ENCODE measurements at regions not wholly inside any gene's neighbourhood (a gene's known extent, or its start where the extent isn't known, plus 50 kb on each side); places are given as distances from the start of the nearest gene placed in this dataset.

DNA sequence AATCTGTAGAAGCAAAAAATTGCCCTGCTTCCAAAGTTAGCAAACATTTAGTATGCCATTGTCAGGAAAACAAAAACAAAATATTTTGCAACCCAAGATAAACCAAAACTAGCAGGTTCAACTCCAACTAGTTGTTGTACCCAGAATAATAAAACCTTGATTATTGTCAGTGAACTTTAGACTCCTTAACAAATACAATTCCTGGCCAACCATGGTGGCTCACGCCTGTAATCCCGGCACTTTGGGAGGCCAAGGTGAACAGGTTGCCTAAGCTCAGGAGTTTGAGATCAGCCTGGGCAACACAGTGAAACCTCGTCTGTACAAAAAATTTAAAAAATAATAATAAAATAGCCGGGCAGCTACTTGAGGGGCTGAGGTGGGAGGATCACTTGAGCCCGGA is 53.6 kb upstream of the EPCAM start:
- TF ChIP-seq EZH2 (IDR thresholded peaks at IDR 0.05; ENCODE audit: low read length), result no peak
- TF ChIP-seq, protein P1, sequence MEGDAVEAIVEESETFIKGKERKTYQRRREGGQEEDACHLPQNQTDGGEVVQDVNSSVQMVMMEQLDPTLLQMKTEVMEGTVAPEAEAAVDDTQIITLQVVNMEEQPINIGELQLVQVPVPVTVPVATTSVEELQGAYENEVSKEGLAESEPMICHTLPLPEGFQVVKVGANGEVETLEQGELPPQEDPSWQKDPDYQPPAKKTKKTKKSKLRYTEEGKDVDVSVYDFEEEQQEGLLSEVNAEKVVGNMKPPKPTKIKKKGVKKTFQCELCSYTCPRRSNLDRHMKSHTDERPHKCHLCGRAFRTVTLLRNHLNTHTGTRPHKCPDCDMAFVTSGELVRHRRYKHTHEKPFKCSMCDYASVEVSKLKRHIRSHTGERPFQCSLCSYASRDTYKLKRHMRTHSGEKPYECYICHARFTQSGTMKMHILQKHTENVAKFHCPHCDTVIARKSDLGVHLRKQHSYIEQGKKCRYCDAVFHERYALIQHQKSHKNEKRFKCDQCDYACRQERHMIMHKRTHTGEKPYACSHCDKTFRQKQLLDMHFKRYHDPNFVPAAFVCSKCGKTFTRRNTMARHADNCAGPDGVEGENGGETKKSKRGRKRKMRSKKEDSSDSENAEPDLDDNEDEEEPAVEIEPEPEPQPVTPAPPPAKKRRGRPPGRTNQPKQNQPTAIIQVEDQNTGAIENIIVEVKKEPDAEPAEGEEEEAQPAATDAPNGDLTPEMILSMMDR (optimal IDR thresholded peaks at IDR 0.05 in 1 of 3, IDR thresholded peaks at IDR 0.05 in 1 of 3, conservative IDR thresholded peaks at IDR 0.05 in 1 of 3; ENCODE audit: extremely low read depth in 1 of 3, insufficient read depth in 2 of 3, low read length in 3 of 3), result no peak
